HEK293 (cell line): ENCODE measurements at regions not wholly inside any gene's neighbourhood (a gene's known extent, or its start where the extent isn't known, plus 50 kb on each side); places are given as distances from the start of the nearest gene placed in this dataset.

Source experiments
- CTCF ChIA-PET: fragments of 350-600 bp; formaldehyde crosslinking; extraction: SDS; loops from one replicate; lab custom pipeline; 2021; ENCODE audit warnings: antibody characterized with exemption; lab: Yijun Ruan, JAX
- POLR2A ChIA-PET: fragments of 300-600 bp; formaldehyde crosslinking; extraction: SDS; loops from one replicate; lab custom pipeline; 2020; ENCODE audit warnings: antibody characterized with exemption, inconsistent platforms; lab: Yijun Ruan, JAX
- H3K27ac ChIP-seq: fragments of 200-500 bp; sonication (Bioruptor generic); 2 replicates; pipeline ENCODE4 v1.5.1; 2014; ENCODE audit warnings: low read depth, low read length, control low read depth, inconsistent platforms; ENCODE audit errors: extremely low read depth
- H3K36me3 ChIP-seq, 2 experiments: fragments of 200-500 bp in 1 of 2; sonication (Bioruptor generic) in 1 of 2; 1 replicate in 1 of 2; 2 replicates in 1 of 2; pipeline ENCODE4 v1.5.1; 2014 to 2017; ENCODE audit warnings: inconsistent platforms in 2 of 2, low read length in 2 of 2; ENCODE audit not compliant: control insufficient read depth in 2 of 2, insufficient read depth in 1 of 2
- H3K4me1 ChIP-seq: fragments of 200-500 bp; sonication (Bioruptor generic); 2 replicates; pipeline ENCODE4 v1.5.1; 2014; ENCODE audit warnings: mild to moderate bottlenecking, low read length, inconsistent platforms; ENCODE audit not compliant: control insufficient read depth, insufficient read depth
- H3K4me3 ChIP-seq: 2 replicates; pipeline ENCODE4 v1.5.1; 2011; ENCODE audit warnings: low read depth, mild to moderate bottlenecking, control low read depth, low read length, moderate library complexity
- H3K9me3 ChIP-seq: fragments of 200-500 bp; sonication (Bioruptor generic); 2 replicates; pipeline ENCODE4 v1.5.1; 2014; ENCODE audit warnings: low read depth, low read length, inconsistent platforms; ENCODE audit not compliant: control insufficient read depth, insufficient read depth
- BCL11A ChIP-seq: fragments of 450-650 bp; formaldehyde crosslinking; IDR thresholded peaks from 2 replicates; pipeline ENCODE4 v1.5.1; 2016; ENCODE audit warnings: low read depth, missing biosample characterization, missing genetic modification characterization
- HOXA7 ChIP-seq: sonication (generic); formaldehyde crosslinking; IDR thresholded peaks from 2 replicates; pipeline ENCODE4 v1.8.1; 2022; ENCODE audit warnings: missing genetic modification reagents, borderline replicate concordance
- IKZF3 ChIP-seq: fragments of 450-650 bp; IDR thresholded peaks from 2 replicates; pipeline ENCODE4 v1.5.0; 2018; ENCODE audit warnings: missing biosample characterization, mild to moderate bottlenecking, missing genetic modification characterization, moderate library complexity
- MEIS1 ChIP-seq: sonication (generic); formaldehyde crosslinking; IDR thresholded peaks from 2 replicates; pipeline ENCODE4 v1.8.1; 2022; ENCODE audit warnings: missing genetic modification reagents, mild to moderate bottlenecking, borderline replicate concordance
- PRDM4 ChIP-seq: fragments of 450-650 bp; formaldehyde crosslinking; IDR thresholded peaks from 2 replicates; pipeline ENCODE4 v1.5.1; 2017; ENCODE audit warnings: missing biosample characterization, missing genetic modification characterization
- REST ChIP-seq: fragments of 450-650 bp; formaldehyde crosslinking; IDR thresholded peaks from 2 replicates; pipeline ENCODE4 v1.5.1; 2016; ENCODE audit warnings: missing biosample characterization, missing genetic modification characterization
- SETDB1 ChIP-seq: IDR thresholded peaks from one replicate; pipeline ENCODE4 v1.6.1; 2017; ENCODE audit warnings: mild to moderate bottlenecking, low read length, moderate library complexity, mixed read lengths; ENCODE audit not compliant: insufficient read length
- SP3 ChIP-seq: fragments of 450-650 bp; formaldehyde crosslinking; IDR thresholded peaks from 2 replicates; pipeline ENCODE4 v1.5.1; 2016; ENCODE audit warnings: missing biosample characterization, missing genetic modification characterization
- ZBTB20 ChIP-seq: fragments of 450-650 bp; formaldehyde crosslinking; IDR thresholded peaks from 2 replicates; pipeline ENCODE4 v1.5.1; 2016; ENCODE audit warnings: missing biosample characterization, missing genetic modification characterization
- ZNF121 ChIP-seq: fragments of 450-650 bp; formaldehyde crosslinking; IDR thresholded peaks from 2 replicates; pipeline ENCODE4 v1.5.1; 2016; ENCODE audit warnings: missing biosample characterization, missing genetic modification characterization
- ZNF146 ChIP-seq: fragments of 450-650 bp; formaldehyde crosslinking; IDR thresholded peaks from 2 replicates; pipeline ENCODE4 v1.5.1; 2016; ENCODE audit warnings: missing biosample characterization, missing genetic modification characterization
- ZNF274 ChIP-seq, 2 experiments: fragments of 200-500 bp in 1 of 2; fragments of 450-650 bp in 1 of 2; sonication (Bioruptor generic) in 1 of 2; formaldehyde crosslinking in 1 of 2; IDR thresholded peaks; 2 replicates each; pipeline versions ENCODE4 v1.5.1 to v1.6.1; 2014 to 2016; ENCODE audit warnings: borderline replicate concordance in 1 of 2, inconsistent platforms in 1 of 2, low read length in 1 of 2, missing biosample characterization in 1 of 2, missing genetic modification characterization in 1 of 2
- ZNF426 ChIP-seq: fragments of 450-650 bp; formaldehyde crosslinking; IDR thresholded peaks from 2 replicates; pipeline ENCODE4 v1.5.1; 2017; ENCODE audit warnings: missing biosample characterization, missing genetic modification characterization, mild to moderate bottlenecking, inconsistent platforms, moderate library complexity
- ZNF449 ChIP-seq: fragments of 450-650 bp; formaldehyde crosslinking; IDR thresholded peaks from 2 replicates; pipeline ENCODE4 v1.5.1; 2017; ENCODE audit warnings: missing biosample characterization, mild to moderate bottlenecking, missing genetic modification characterization, moderate library complexity
- ZNF488 ChIP-seq: fragments of 450-650 bp; formaldehyde crosslinking; IDR thresholded peaks from 2 replicates; pipeline ENCODE4 v1.5.1; 2016; ENCODE audit warnings: missing biosample characterization, missing genetic modification characterization
- ZNF529 ChIP-seq: fragments of 450-650 bp; formaldehyde crosslinking; IDR thresholded peaks from 2 replicates; pipeline ENCODE4 v1.5.1; 2017; ENCODE audit warnings: missing genetic modification characterization, missing biosample characterization; ENCODE audit not compliant: insufficient replicate concordance
- ZNF549 ChIP-seq: fragments of 450-650 bp; IDR thresholded peaks from 2 replicates; pipeline ENCODE4 v1.5.1; 2018; ENCODE audit warnings: missing biosample characterization, missing genetic modification characterization, mild to moderate bottlenecking, inconsistent platforms, moderate library complexity
- ZNF561 ChIP-seq: fragments of 450-650 bp; IDR thresholded peaks from 2 replicates; pipeline ENCODE4 v1.5.1; 2018; ENCODE audit warnings: missing biosample characterization, missing genetic modification characterization, borderline replicate concordance
- ZNF600 ChIP-seq: fragments of 450-650 bp; formaldehyde crosslinking; IDR thresholded peaks from 2 replicates; pipeline ENCODE4 v1.5.1; 2016; ENCODE audit warnings: missing biosample characterization, missing genetic modification characterization
- ZNF621 ChIP-seq: fragments of 450-650 bp; formaldehyde crosslinking; IDR thresholded peaks from 2 replicates; pipeline ENCODE4 v1.5.1; 2017; ENCODE audit warnings: missing biosample characterization, missing genetic modification characterization
- ZNF623 ChIP-seq: fragments of 450-650 bp; formaldehyde crosslinking; IDR thresholded peaks from 2 replicates; pipeline ENCODE4 v1.5.1; 2016; ENCODE audit warnings: missing biosample characterization, missing genetic modification characterization
- ZSCAN16 ChIP-seq: fragments of 450-650 bp; formaldehyde crosslinking; IDR thresholded peaks from 2 replicates; pipeline ENCODE4 v1.5.1; 2016; ENCODE audit warnings: missing biosample characterization, missing genetic modification characterization
- ZSCAN4 ChIP-seq: fragments of 450-650 bp; formaldehyde crosslinking; IDR thresholded peaks from 2 replicates; pipeline ENCODE4 v1.5.1; 2017; ENCODE audit warnings: missing biosample characterization, missing genetic modification characterization

- TF ChIP-seq REST (tag by site-specific recombination) = no peak
- no peak for TF ChIP-seq ZNF623 (tag by site-specific recombination)
- no peak for TF ChIP-seq ZNF561 (tag by site-specific recombination)
- TF ChIP-seq SP3 (tag by site-specific recombination) = no peak
- TF ChIP-seq SETDB1 = no peak
- no peak for TF ChIP-seq ZNF146 (tag by site-specific recombination)
- no peak for TF ChIP-seq HOXA7 (CRISPR knock-in tag)
- no peak for TF ChIP-seq IKZF3
- TF ChIP-seq ZNF529 (tag by site-specific recombination) = no peak
- TF ChIP-seq BCL11A (tag by site-specific recombination) = no peak
- no peak for TF ChIP-seq ZNF600
Observed at GRCh38 chr4:42720533-42720932, 63.6 kb upstream of the ATP8A1 start (continued).

- Histone ChIP-seq H3K9me3 (no peaks in the 10 kb centered on the region), H3K4me3 (no peak overlapping the region)
- POLR2A ChIA-PET = no interaction called here
Observed at GRCh38 chr4:42719257-42719656, 62.4 kb upstream of the ATP8A1 start.

More at GRCh38 chr4:42719257-42719656, 62.4 kb upstream of the ATP8A1 start:
- H3K36me3 ChIP-seq = no peaks in the 10 kb centered on the region
- no peak overlapping the region for H3K27ac ChIP-seq
- no peaks in the 10 kb centered on the region for H3K4me1 ChIP-seq
- TF ChIP-seq MEIS1 (CRISPR knock-in tag) (no peak), ZNF621 (tag by site-specific recombination) (no peak), ZSCAN16 (tag by site-specific recombination) (no peak), ZNF449 (tag by site-specific recombination) (no peak), ZNF274 (IDR thresholded peaks at IDR 0.05; ENCODE audit: low read length) (no peak), ZNF274 (tag by site-specific recombination; IDR thresholded peaks at IDR 0.05; ENCODE audit: borderline replicate concordance) (no peak), ZBTB20 (no peak), ZNF549 (tag by site-specific recombination) (no peak), PRDM4 (no peak), ZNF488 (no peak), ZSCAN4 (no peak), ZNF426 (tag by site-specific recombination) (no peak), ZNF121 (no peak)
- CTCF ChIA-PET = no interaction called here
